HTR-8/SVneo (cell line): ENCODE measurements at regions not wholly inside any gene's neighbourhood (a gene's known extent, or its start where the extent isn't known, plus 50 kb on each side); places are given as distances from the start of the nearest gene placed in this dataset.

ENCODE experiments used
- DNase-seq: peaks from one replicate; pipeline ENCODE4 v3.0.0; 2011; ENCODE audit warnings: low spot score, mixed read lengths; ENCODE audit not compliant: insufficient read length
- FAIRE-seq: peaks from 2 replicates; lab custom pipeline; 2011; peaks lifted over from hg19 to GRCh38; lab: Jason Lieb, UNC

GRCh38 chr12:92539976-92540781 is 162.6 kb upstream of the PLEKHG7 start:
- no peak for DNase-seq
- FAIRE-seq = no peak

- no peak for FAIRE-seq
- DNase-seq = peak; percentile 37
Measured at GRCh38 chr12:92539110-92539749, 163.6 kb upstream of the PLEKHG7 start.

DNA sequence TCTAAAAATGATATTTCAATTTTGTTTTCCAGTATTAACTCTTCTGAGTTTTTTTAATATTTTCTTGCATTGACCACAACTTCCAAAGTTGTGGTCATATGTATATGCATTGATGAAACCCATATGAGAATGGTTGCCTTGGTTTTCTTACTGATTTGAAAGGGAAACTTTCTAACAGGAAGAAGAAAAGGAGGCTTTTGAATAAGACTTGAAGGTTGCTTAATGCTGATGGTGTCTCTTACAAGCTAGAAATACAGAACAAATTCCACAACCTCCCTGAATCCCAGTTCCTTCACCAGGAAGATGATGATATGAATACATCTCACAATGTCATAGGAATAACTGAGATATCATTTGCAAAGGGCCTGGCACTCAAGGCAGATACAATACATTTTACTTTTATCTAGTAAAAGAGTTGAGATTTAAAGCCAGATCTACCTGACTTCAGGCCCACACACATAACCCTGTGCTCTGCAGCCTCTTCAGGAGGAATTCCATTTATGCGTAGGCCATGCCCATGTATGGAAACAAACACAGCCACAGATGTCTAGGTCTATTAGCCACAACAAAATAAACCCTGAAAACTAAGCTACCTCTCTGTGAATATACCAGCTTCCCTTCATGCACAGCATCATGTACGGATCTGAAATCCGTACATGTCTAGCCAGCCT is 165.4 kb upstream of the PLEKHG7 start:
- DNase-seq = no peak

GRCh38 chr12:92535961-92536360 is 166.8 kb upstream of the PLEKHG7 start:
- FAIRE-seq = no peak

More for the DNA sequence above, 165.4 kb upstream of the PLEKHG7 start:
- no peak for FAIRE-seq

GRCh38 chr12:92533280-92533890 is 169.4 kb upstream of the PLEKHG7 start:
- FAIRE-seq (no peak), DNase-seq (no peak)

More at GRCh38 chr12:92535961-92536360, 166.8 kb upstream of the PLEKHG7 start:
- no peak for DNase-seq

DNA sequence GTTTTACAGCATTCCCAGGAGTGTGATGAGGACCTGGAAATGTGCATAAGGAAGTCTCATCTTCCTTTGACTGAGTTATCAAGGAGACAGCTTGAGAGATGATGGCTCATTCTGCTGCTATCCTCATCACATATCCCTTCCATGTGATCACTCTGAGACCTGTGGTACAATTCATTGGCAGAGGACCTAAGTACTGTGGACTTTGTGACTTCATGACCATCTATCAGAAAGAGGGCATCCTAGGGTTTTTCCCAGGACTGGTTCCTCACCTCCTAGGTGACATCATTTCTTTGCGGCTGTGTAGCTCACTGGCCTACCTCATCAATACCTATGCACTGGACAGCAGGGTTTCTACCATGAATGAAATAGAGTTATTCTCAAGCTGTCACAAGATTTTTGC is 172.1 kb upstream of the PLEKHG7 start:
- no peak for DNase-seq
- no peak for FAIRE-seq

DNA sequence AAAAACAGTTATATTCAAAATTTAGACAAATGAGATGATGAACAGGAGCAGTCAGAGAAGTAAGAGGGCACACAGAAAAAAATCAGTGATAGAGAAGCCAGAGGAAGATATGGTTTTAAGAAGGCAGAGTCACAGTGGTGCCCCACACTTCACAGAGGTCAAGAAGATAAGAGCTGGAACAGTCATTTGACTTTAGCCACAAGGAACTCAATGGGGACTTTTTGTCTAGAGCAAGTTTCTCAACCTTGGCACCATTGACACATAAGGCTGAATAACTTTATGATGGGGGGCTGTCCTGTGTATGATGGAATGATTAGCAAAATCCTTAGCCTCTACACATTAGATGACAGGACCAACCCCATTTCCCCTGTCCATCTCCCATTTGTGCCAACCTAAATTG is 172.8 kb upstream of the PLEKHG7 start:
- FAIRE-seq = no peak
- no peak for DNase-seq

GRCh38 chr12:92528586-92528985 is 174.2 kb upstream of the PLEKHG7 start:
- DNase-seq = no peak
- no peak for FAIRE-seq

- FAIRE-seq = no peak
- no peak for DNase-seq
Measured at GRCh38 chr12:92528097-92528496, 174.7 kb upstream of the PLEKHG7 start.

DNA sequence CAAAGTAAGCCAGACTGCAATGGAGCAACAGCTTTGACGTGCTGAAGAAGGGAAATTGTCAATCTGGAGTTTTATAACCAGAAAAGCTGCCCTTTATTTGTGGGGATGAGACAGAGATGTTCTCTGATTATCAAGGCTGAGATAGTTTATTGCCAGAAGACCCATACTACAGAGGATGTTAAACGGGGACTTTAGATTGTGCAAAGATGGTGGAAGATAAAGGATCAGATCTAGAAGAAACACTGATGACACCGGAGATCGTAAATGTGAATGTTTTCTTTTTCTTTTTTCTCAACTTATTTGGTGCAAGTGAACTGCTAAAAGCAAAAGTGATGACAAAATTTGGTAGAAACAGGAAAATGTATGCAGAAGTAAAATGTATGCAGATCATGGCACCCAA is 178.3 kb upstream of the PLEKHG7 start:
- DNase-seq (no peak), FAIRE-seq (no peak)

DNA sequence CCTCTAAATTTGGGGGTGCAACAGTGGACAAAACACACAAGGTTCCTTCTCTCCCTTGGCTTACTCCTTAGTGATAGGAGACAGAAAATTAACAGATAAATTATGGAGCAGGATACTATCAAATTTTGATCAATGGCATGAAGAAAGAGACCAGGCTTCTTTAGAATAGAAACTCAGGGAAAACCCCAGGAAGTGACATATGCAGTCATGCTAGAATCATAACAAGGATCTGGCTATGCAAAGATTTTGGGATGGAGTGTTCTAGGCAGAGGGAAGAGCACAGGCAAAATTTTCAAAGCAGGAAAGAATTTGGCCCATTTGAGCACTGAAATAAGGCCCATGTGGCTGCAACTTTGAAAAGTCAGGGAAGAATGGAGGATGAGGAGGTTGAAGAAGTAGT is 182.3 kb upstream of the PLEKHG7 start:
- DNase-seq = no peak
- FAIRE-seq = no peak

DNA sequence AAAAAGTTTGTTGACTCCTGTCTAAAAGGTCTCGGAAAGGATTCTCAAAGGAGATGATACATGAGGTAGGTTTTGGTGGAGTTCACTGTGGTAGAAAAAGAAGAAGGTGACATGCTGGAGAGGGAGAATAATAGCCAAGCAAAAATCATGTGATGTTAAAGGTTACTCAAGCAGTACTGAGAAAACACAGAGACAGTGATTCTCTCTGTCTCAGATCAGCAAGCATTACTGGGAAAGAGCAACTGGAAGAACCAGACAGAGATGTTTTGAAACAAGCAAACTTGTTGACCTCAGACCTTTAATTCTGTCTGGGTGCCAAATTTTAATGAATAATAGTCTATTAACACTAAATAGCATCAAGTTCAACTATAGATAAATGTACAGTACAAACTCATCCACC is 183.5 kb upstream of the PLEKHG7 start:
- FAIRE-seq (no peak), DNase-seq (no peak)

DNA sequence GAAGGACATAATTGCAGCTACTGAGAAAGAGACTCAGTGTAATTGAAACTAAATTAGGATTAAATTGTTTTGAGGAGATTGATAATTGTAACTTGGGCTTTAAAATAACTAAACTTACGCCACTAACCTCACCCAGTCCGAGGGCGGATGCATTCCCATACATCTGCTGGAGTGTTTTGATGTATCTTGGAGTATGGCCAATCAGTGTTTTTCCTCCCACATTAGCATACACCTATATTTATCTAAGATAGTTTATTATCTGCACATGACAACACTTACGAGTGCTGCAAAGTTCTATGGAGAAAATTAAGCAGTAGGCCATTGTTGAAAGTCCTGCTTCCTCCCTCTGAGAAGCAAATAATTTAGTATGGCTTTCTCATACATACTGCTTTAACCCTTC is 184.7 kb upstream of the PLEKHG7 start:
- no peak for FAIRE-seq
- no peak for DNase-seq

DNA sequence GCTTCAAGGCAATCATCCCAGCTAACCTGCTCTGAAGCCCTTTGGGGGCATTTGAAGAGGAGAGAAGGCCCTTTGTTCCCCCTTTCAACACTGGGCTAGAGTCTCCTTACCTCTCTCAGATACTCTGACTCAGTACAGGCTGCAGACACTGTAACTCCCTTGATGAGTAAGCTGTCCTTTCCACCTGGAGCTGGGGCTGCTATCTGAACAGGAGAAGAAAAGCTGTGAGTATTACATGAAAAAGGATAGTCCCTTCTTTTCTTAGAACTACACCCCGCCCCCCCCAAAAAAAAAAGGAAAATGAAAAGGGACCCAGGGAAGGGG is 186.6 kb upstream of the PLEKHG7 start:
- DNase-seq (no peak), FAIRE-seq (no peak)

- DNase-seq = no peak
- FAIRE-seq = no peak
Measured at GRCh38 chr12:92513231-92513730, 189.5 kb upstream of the PLEKHG7 start.

DNA sequence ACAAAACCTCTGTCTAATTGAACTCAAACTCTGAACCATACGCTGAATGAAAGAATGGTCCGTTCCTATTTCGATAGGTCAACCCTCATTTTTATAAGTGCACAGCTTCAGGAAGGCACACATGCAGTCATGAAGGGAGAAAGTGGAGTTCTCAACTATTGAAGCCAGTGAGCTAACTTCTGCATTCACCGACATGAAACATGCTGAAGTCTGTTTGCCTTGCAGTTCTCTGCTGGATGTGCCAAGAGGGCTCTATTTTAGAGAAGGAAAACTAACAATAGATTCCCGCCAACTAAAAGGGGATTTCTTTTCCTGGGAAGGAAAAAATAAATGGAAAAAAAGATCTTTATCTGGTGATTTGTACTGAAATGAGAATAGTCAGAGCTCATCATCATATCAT is 191.0 kb upstream of the PLEKHG7 start:
- DNase-seq (no peak), FAIRE-seq (no peak)

DNA sequence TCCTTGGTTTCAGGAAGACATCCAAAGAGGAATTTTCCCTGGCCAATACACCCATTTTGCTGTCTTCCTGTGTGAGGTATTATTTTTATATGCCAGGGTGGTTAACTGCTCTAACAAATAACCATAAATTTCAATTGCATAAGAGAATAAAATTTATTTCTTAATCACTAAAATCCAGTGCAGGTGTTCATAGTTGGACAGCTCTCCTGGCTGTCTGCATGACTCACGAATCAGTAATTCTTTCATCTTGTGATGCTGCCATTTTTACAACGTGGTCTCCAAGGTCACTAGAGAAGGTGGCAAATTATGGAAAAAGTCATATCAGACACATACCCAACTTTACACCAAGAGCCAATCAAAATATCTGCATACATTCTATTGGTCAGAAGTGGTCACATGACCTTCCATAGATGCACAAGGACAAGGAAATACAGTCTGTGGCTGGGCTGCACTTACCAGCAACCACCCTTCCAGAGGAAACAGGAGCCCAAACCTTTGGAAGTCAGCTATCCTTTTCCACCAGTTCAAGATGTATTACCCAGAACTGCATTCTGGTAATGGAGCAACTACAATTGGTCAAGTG is 193.5 kb upstream of the PLEKHG7 start:
- FAIRE-seq (no peak), DNase-seq (peak; percentile 3)

GRCh38 chr12:92506891-92507290 is 195.9 kb upstream of the PLEKHG7 start:
- no peak for DNase-seq
- FAIRE-seq = no peak

- FAIRE-seq (no peak), DNase-seq (no peak)
Measured at GRCh38 chr12:92506460-92506859, 196.3 kb upstream of the PLEKHG7 start.
